ENCODE measurements at regions not wholly inside any gene's neighbourhood (a gene's known extent, or its start where the extent isn't known, plus 50 kb on each side); places are given as distances from the start of the nearest gene placed in this dataset.

DNA sequence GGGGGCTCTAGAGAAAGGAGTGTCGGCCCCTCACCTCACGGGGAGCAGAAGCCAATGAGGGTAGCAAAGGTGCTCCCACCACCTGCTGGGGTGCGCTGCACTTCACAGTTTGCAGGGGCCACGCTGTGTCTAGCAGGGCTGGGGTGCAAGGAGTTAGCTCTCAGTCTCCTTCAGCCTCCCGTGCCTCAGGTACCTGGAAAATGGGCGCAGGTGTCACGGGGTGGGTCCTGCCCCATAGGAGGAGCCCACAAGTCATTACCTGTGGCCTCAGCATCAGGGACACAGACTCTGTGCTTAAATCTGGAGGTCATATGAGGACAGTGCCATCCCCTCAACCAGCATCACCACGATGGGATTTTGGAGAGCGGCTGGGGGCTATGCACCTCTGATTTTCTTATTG is 326.7 kb downstream of the ADGRD1 start (continued):
- TF ChIP-seq, protein P1, sequence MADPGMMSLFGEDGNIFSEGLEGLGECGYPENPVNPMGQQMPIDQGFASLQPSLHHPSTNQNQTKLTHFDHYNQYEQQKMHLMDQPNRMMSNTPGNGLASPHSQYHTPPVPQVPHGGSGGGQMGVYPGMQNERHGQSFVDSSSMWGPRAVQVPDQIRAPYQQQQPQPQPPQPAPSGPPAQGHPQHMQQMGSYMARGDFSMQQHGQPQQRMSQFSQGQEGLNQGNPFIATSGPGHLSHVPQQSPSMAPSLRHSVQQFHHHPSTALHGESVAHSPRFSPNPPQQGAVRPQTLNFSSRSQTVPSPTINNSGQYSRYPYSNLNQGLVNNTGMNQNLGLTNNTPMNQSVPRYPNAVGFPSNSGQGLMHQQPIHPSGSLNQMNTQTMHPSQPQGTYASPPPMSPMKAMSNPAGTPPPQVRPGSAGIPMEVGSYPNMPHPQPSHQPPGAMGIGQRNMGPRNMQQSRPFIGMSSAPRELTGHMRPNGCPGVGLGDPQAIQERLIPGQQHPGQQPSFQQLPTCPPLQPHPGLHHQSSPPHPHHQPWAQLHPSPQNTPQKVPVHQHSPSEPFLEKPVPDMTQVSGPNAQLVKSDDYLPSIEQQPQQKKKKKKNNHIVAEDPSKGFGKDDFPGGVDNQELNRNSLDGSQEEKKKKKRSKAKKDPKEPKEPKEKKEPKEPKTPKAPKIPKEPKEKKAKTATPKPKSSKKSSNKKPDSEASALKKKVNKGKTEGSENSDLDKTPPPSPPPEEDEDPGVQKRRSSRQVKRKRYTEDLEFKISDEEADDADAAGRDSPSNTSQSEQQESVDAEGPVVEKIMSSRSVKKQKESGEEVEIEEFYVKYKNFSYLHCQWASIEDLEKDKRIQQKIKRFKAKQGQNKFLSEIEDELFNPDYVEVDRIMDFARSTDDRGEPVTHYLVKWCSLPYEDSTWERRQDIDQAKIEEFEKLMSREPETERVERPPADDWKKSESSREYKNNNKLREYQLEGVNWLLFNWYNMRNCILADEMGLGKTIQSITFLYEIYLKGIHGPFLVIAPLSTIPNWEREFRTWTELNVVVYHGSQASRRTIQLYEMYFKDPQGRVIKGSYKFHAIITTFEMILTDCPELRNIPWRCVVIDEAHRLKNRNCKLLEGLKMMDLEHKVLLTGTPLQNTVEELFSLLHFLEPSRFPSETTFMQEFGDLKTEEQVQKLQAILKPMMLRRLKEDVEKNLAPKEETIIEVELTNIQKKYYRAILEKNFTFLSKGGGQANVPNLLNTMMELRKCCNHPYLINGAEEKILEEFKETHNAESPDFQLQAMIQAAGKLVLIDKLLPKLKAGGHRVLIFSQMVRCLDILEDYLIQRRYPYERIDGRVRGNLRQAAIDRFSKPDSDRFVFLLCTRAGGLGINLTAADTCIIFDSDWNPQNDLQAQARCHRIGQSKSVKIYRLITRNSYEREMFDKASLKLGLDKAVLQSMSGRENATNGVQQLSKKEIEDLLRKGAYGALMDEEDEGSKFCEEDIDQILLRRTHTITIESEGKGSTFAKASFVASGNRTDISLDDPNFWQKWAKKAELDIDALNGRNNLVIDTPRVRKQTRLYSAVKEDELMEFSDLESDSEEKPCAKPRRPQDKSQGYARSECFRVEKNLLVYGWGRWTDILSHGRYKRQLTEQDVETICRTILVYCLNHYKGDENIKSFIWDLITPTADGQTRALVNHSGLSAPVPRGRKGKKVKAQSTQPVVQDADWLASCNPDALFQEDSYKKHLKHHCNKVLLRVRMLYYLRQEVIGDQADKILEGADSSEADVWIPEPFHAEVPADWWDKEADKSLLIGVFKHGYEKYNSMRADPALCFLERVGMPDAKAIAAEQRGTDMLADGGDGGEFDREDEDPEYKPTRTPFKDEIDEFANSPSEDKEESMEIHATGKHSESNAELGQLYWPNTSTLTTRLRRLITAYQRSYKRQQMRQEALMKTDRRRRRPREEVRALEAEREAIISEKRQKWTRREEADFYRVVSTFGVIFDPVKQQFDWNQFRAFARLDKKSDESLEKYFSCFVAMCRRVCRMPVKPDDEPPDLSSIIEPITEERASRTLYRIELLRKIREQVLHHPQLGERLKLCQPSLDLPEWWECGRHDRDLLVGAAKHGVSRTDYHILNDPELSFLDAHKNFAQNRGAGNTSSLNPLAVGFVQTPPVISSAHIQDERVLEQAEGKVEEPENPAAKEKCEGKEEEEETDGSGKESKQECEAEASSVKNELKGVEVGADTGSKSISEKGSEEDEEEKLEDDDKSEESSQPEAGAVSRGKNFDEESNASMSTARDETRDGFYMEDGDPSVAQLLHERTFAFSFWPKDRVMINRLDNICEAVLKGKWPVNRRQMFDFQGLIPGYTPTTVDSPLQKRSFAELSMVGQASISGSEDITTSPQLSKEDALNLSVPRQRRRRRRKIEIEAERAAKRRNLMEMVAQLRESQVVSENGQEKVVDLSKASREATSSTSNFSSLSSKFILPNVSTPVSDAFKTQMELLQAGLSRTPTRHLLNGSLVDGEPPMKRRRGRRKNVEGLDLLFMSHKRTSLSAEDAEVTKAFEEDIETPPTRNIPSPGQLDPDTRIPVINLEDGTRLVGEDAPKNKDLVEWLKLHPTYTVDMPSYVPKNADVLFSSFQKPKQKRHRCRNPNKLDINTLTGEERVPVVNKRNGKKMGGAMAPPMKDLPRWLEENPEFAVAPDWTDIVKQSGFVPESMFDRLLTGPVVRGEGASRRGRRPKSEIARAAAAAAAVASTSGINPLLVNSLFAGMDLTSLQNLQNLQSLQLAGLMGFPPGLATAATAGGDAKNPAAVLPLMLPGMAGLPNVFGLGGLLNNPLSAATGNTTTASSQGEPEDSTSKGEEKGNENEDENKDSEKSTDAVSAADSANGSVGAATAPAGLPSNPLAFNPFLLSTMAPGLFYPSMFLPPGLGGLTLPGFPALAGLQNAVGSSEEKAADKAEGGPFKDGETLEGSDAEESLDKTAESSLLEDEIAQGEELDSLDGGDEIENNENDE (IDR thresholded peaks at IDR 0.05; ENCODE audit: insufficient replicate concordance, low read length) = no peak
- TF ChIP-seq POLR2A (IDR thresholded peaks at IDR 0.05; ENCODE audit: control extremely low read depth in 1 of 2, low read depth in 2 of 2, low read length in 2 of 2) (no peak), SP2 (IDR thresholded peaks at IDR 0.05; ENCODE audit: low read length) (no peak), SIN3A (conservative IDR thresholded peaks at IDR 0.05 in 1 of 2, IDR thresholded peaks at IDR 0.05 in 1 of 2; ENCODE audit: low read depth in 1 of 2, low read length in 2 of 2) (no peak), RAD21 (IDR thresholded peaks at IDR 0.05 in 1 of 2, conservative IDR thresholded peaks at IDR 0.05 in 1 of 2; ENCODE audit: low read depth in 2 of 2, low read length in 2 of 2) (no peak), POLR2AphosphoS5 (IDR thresholded peaks at IDR 0.05; ENCODE audit: low read depth, low read length) (no peak), TEAD4 (IDR thresholded peaks at IDR 0.05; ENCODE audit: low read depth, low read length) (no peak), BRCA1 (IDR thresholded peaks at IDR 0.05; ENCODE audit: low read depth, low read length) (no peak), TCF12 (IDR thresholded peaks at IDR 0.05; ENCODE audit: low read depth, low read length) (no peak), GABPA (IDR thresholded peaks at IDR 0.05; ENCODE audit: borderline replicate concordance, insufficient read depth, low read length) (no peak)

All from H1 (cell line).